B cell (primary cell): ENCODE measurements at regions not wholly inside any gene's neighbourhood (a gene's known extent, or its start where the extent isn't known, plus 50 kb on each side); places are given as distances from the start of the nearest gene placed in this dataset.

Experiments used
- ATAC-seq: fragments of 200-7000 bp; cut with Tn5 transposase; one replicate; pipeline ENCODE4 v1.10.0; 2021; ENCODE audit warnings: low read depth, mild to moderate bottlenecking, moderate number of reproducible peaks, moderate library complexity
- CTCF ChIA-PET: fragments of 350-600 bp; sonication (Branson Sonifier 250); formaldehyde crosslinking; loops from one replicate; lab custom pipeline; 2021; ENCODE audit warnings: antibody characterized with exemption, inconsistent platforms; lab: Charles Lee
- POLR2A ChIA-PET: fragments of 350-600 bp; sonication (Branson Sonifier 250); formaldehyde crosslinking; loops from one replicate; lab custom pipeline; 2021; ENCODE audit warnings: antibody characterized with exemption; lab: Charles Lee
- DNase-seq: peaks from one replicate; pipeline ENCODE4 v3.0.0; 2013
- H2AFZ ChIP-seq: 2 replicates; pipeline ENCODE4 v1.6.1; 2012; ENCODE audit warnings: mild to moderate bottlenecking, low read depth, low read length; ENCODE audit not compliant: insufficient read depth, poor library complexity, severe bottlenecking
- H3K27ac ChIP-seq, 2 donors: 1 replicate in 1 of 2; 2 replicates in 1 of 2; pipeline ENCODE4 v1.5.1; 2012 to 2013; ENCODE audit warnings: low read length in 2 of 2, mild to moderate bottlenecking in 2 of 2, moderate library complexity in 1 of 2
- H3K27me3 ChIP-seq, 4 experiments: fragments of 200-600 bp in 1 of 4; sonication (generic) in 1 of 4; replicated peaks in 1 of 4; 1 replicate in 2 of 4; 2 replicates in 2 of 4; pipeline versions ENCODE4 v1.6.1 to v1.7.0; 2013 to 2016; ENCODE audit warnings: low read length in 3 of 4, mild to moderate bottlenecking in 2 of 4, mixed read lengths in 1 of 4, moderate library complexity in 1 of 4; ENCODE audit not compliant: insufficient read depth in 4 of 4, control insufficient read depth in 3 of 4; ENCODE audit errors: control extremely low read depth in 1 of 4
- H3K36me3 ChIP-seq, 2 experiments: replicated peaks in 1 of 2; 1 replicate in 1 of 2; 2 replicates in 1 of 2; pipeline versions ENCODE4 v1.6.1 to v1.7.1; 2013; ENCODE audit warnings: low read length in 1 of 2; ENCODE audit not compliant: insufficient read depth in 2 of 2, control insufficient read depth in 1 of 2; ENCODE audit errors: control extremely low read depth in 1 of 2, extremely low read depth in 1 of 2
- H3K4me1 ChIP-seq, 2 donors: fragments of 200-600 bp in 1 of 2; sonication (generic) in 1 of 2; 1 replicate in 1 of 2; 2 replicates in 1 of 2; pipeline versions ENCODE4 v1.5.1 to v1.6.1; 2013 to 2017; ENCODE audit warnings: low read length in 2 of 2; ENCODE audit not compliant: control insufficient read depth in 2 of 2, insufficient read depth in 2 of 2
- H3K4me2 ChIP-seq: replicated peaks from 2 replicates; pipeline ENCODE3; 2012; ENCODE audit warnings: mild to moderate bottlenecking, low read depth, low read length; ENCODE audit not compliant: poor library complexity, severe bottlenecking
- H3K4me3 ChIP-seq, 5 experiments: fragments of 200-600 bp in 1 of 5; sonication (generic) in 1 of 5; 1 replicate in 3 of 5; 2 replicates in 2 of 5; pipeline versions ENCODE4 v1.5.1 to v1.7.0; 2011 to 2016; ENCODE audit warnings: low read length in 4 of 5, mild to moderate bottlenecking in 4 of 5, low read depth in 2 of 5, control low read depth in 1 of 5, moderate library complexity in 1 of 5; ENCODE audit not compliant: insufficient read depth in 1 of 5; ENCODE audit errors: control extremely low read depth in 1 of 5, extremely low read depth in 1 of 5
- H3K79me2 ChIP-seq: fragments of 200-600 bp; sonication (generic); one replicate; pipeline ENCODE4 v1.6.0; 2016; ENCODE audit warnings: low read length; ENCODE audit not compliant: control insufficient read depth, insufficient read depth
- H3K9ac ChIP-seq: fragments of 200-600 bp; sonication (generic); 2 replicates; pipeline ENCODE4 v1.6.1; 2017; ENCODE audit warnings: mild to moderate bottlenecking, low read length, moderate library complexity
- H3K9me3 ChIP-seq, 3 donors: one replicate each; pipeline versions ENCODE4 v1.6.1 to v1.7.1; 2013; ENCODE audit warnings: low read length in 2 of 3; ENCODE audit not compliant: control insufficient read depth in 2 of 3, insufficient read depth in 1 of 3; ENCODE audit errors: control extremely low read depth in 1 of 3
- H4K20me1 ChIP-seq: 2 replicates; pipeline ENCODE4 v1.6.0; 2012; ENCODE audit warnings: mild to moderate bottlenecking, low read length; ENCODE audit not compliant: insufficient read depth, control insufficient read depth, poor library complexity, severe bottlenecking
- H3K27ac Mint-ChIP-seq: one replicate; pipeline ENCODE4 v1.8.0; 2021; ENCODE audit warnings: mixed read lengths
- H3K27me3 Mint-ChIP-seq: one replicate; pipeline ENCODE4 v1.8.0; 2021; ENCODE audit warnings: mixed read lengths
- H3K4me1 Mint-ChIP-seq: one replicate; pipeline ENCODE4 v1.8.0; 2021; ENCODE audit warnings: mixed read lengths
- H3K4me3 Mint-ChIP-seq: one replicate; pipeline ENCODE4 v1.8.0; 2021; ENCODE audit warnings: mixed read lengths
- H3K9me3 Mint-ChIP-seq: one replicate; pipeline ENCODE4 v1.8.0; 2022; ENCODE audit warnings: mixed read lengths; ENCODE audit not compliant: insufficient read depth
- EZH2 ChIP-seq: IDR thresholded peaks from 2 replicates; pipeline ENCODE4 v1.6.1; 2012; ENCODE audit warnings: borderline replicate concordance, low read depth, mild to moderate bottlenecking, moderate library complexity, low read length; ENCODE audit not compliant: insufficient read depth, poor library complexity, severe bottlenecking
- WGBS: methylation state at CpG from one replicate; pipeline ENCODE4 v1.1.5; 2013; ENCODE audit warnings: missing lambda C conversion rate; ENCODE audit not compliant: insufficient coverage; 5-methylcytosine and 5-hydroxymethylcytosine counted together
- intact Hi-C: fragments of 100-400 bp; cut with micrococcal nuclease; formaldehyde crosslinking; loops from one replicate; pipeline ENCODE4 v1.10.0; 2022
- TF ChIP-seq, protein P1 (sequence below): fragments of 200-600 bp; IDR thresholded peaks from one replicate; pipeline ENCODE4 v1.8.0; 2022; ENCODE audit warnings: antibody characterized with exemption, mild to moderate bottlenecking

DNA sequence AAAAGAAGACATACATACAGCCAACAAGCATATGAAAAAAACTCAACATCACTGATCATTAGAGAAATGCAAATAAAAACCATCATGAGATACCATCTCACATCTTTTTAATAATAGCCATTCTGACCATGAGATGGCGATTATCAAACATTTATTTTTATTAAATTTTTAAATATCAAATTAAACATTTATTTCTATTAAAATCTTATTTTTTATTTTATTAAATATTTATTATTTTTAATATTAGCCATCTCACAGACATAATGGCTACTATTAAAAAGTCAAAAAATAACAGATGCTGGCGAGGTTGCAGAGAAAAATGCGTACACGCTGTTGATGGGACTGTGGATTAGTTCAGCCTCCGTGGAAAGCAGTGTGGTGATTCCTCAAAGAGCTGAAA, 264.8 kb upstream of the TENM4 start:
- Histone ChIP-seq H3K4me1 (no peaks in the 10 kb centered on the region), H3K79me2 (no peaks in the 10 kb centered on the region), H3K4me3 (no peak overlapping the region), H3K27me3 (no peaks in the 10 kb centered on the region), H3K27ac (no peak overlapping the region), H3K36me3 (no peaks in the 10 kb centered on the region), H3K9me3 (peaks cover 0 to 4% (median 4%) of the 10 kb centered on the region in 3 donors), H3K4me2 (no peak overlapping the region), H3K9ac (no peak overlapping the region), H4K20me1 (no peaks in the 10 kb centered on the region), H2AFZ (no peak overlapping the region)
- TF ChIP-seq, protein P1, sequence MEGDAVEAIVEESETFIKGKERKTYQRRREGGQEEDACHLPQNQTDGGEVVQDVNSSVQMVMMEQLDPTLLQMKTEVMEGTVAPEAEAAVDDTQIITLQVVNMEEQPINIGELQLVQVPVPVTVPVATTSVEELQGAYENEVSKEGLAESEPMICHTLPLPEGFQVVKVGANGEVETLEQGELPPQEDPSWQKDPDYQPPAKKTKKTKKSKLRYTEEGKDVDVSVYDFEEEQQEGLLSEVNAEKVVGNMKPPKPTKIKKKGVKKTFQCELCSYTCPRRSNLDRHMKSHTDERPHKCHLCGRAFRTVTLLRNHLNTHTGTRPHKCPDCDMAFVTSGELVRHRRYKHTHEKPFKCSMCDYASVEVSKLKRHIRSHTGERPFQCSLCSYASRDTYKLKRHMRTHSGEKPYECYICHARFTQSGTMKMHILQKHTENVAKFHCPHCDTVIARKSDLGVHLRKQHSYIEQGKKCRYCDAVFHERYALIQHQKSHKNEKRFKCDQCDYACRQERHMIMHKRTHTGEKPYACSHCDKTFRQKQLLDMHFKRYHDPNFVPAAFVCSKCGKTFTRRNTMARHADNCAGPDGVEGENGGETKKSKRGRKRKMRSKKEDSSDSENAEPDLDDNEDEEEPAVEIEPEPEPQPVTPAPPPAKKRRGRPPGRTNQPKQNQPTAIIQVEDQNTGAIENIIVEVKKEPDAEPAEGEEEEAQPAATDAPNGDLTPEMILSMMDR = no peak
- no peak for TF ChIP-seq EZH2
- H3K9me3 Mint-ChIP-seq = peaks cover 2% of the 10 kb centered on the region
- no peaks in the 10 kb centered on the region for H3K4me1 Mint-ChIP-seq
- CTCF ChIA-PET = no interaction called here
- POLR2A ChIA-PET = no interaction called here
- no peaks in the 10 kb centered on the region for H3K27me3 Mint-ChIP-seq
- no peak for DNase-seq
- H3K4me3 Mint-ChIP-seq = no peak overlapping the region
- WGBS = 94% methylated on average over 4 of the region's 5 CpGs
- intact Hi-C loops = no loop called here
- ATAC-seq = no peak
- no peak overlapping the region for H3K27ac Mint-ChIP-seq

DNA sequence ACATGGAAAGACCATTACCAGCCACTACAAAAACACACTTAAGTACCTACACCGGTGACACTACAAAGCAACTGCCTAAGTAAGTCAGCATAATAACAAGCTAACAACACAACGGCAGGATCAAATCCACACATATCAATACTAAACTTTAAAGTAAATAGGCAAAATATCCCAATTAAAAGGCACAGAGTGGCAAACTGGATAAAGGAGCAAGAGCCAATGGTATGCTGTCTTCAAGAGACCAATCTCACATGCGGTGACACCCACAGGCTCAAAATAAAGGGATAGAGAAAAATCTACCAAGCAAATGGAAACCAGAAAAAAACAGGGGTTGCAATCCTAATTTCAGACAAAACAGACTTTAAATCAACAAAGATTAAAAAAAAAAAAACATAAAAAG, 261.5 kb upstream of the TENM4 start:
- no peak for TF ChIP-seq EZH2
- TF ChIP-seq, protein P1 = no peak
- Histone ChIP-seq H3K36me3 (no peaks in the 10 kb centered on the region), H3K4me1 (no peaks in the 10 kb centered on the region), H3K27ac (no peak overlapping the region), H2AFZ (no peak overlapping the region), H3K4me2 (no peak overlapping the region), H3K9me3 (peaks cover 0 to 9% (median 4%) of the 10 kb centered on the region in 3 donors), H3K9ac (no peak overlapping the region), H3K79me2 (no peaks in the 10 kb centered on the region), H3K4me3 (no peak overlapping the region), H3K27me3 (no peaks in the 10 kb centered on the region), H4K20me1 (no peaks in the 10 kb centered on the region)
- 100% methylated on average over 1 of the region's 3 CpGs for WGBS
- Mint-ChIP-seq H3K4me1 (no peaks in the 10 kb centered on the region), H3K27ac (no peak overlapping the region), H3K27me3 (no peaks in the 10 kb centered on the region), H3K4me3 (no peak overlapping the region), H3K9me3 (no peaks in the 10 kb centered on the region)
- ATAC-seq (no peak), DNase-seq (no peak)
- ChIA-PET CTCF (no interaction called here), POLR2A (no interaction called here)
- intact Hi-C loops = no loop called here
